ENCODE measurements at regions not wholly inside any gene's neighbourhood (a gene's known extent, or its start where the extent isn't known, plus 50 kb on each side); places are given as distances from the start of the nearest gene placed in this dataset.

- H3K9me3 Mint-ChIP-seq: peaks cover 5% of the 10 kb centered on the region
These were observed 104.5 kb upstream of the PDE4B start for GRCh38 chr1:65688215-65688566.

GRCh38 chr1:65688848-65689247 is 103.8 kb upstream of the PDE4B start:
- Mint-ChIP-seq H3K27me3 (ENCODE audit: low read depth) (no peaks in the 10 kb centered on the region), H3K27ac (ENCODE audit: unreplicated experiment) (no peak overlapping the region), H3K4me1 (no peaks in the 10 kb centered on the region), H3K9me3 (peaks cover 5% of the 10 kb centered on the region), H3K36me3 (ENCODE audit: low read depth) (no peaks in the 10 kb centered on the region), H3K4me3 (no peak overlapping the region)
- no peak for TF ChIP-seq CTCF (conservative IDR thresholded peaks at IDR 0.05)
- no peak for DNase-seq (ENCODE audit: low read depth, low spot score)

More at GRCh38 chr1:65688215-65688566, 104.5 kb upstream of the PDE4B start:
- Mint-ChIP-seq H3K36me3 (ENCODE audit: low read depth) (no peaks in the 10 kb centered on the region), H3K4me3 (no peak overlapping the region), H3K27ac (ENCODE audit: unreplicated experiment) (no peak overlapping the region), H3K27me3 (ENCODE audit: low read depth) (no peaks in the 10 kb centered on the region), H3K4me1 (no peaks in the 10 kb centered on the region)
- no peak for TF ChIP-seq CTCF (conservative IDR thresholded peaks at IDR 0.05)
- no peak for DNase-seq (ENCODE audit: low read depth, low spot score)

- H3K27ac Mint-ChIP-seq (ENCODE audit: unreplicated experiment): no peak overlapping the region
- H3K9me3 Mint-ChIP-seq: peaks cover under 1% of the 10 kb centered on the region
- no peaks in the 10 kb centered on the region for H3K36me3 Mint-ChIP-seq (ENCODE audit: low read depth)
- no peak overlapping the region for H3K4me3 Mint-ChIP-seq
- H3K27me3 Mint-ChIP-seq (ENCODE audit: low read depth): no peaks in the 10 kb centered on the region
- no peak for TF ChIP-seq CTCF (conservative IDR thresholded peaks at IDR 0.05)
- DNase-seq (ENCODE audit: low read depth, low spot score): no peak
- H3K4me1 Mint-ChIP-seq: no peaks in the 10 kb centered on the region
These were observed 101.4 kb upstream of the PDE4B start for GRCh38 chr1:65691152-65691900.

GRCh38 chr1:65691972-65692371 is 100.7 kb upstream of the PDE4B start:
- no peaks in the 10 kb centered on the region for H3K9me3 Mint-ChIP-seq
- TF ChIP-seq CTCF (conservative IDR thresholded peaks at IDR 0.05): no peak
- H3K27ac Mint-ChIP-seq (ENCODE audit: unreplicated experiment): no peak overlapping the region
- H3K4me3 Mint-ChIP-seq: no peak overlapping the region
- no peaks in the 10 kb centered on the region for H3K36me3 Mint-ChIP-seq (ENCODE audit: low read depth)
- H3K4me1 Mint-ChIP-seq: no peaks in the 10 kb centered on the region
- no peak for DNase-seq (ENCODE audit: low read depth, low spot score)
- no peaks in the 10 kb centered on the region for H3K27me3 Mint-ChIP-seq (ENCODE audit: low read depth)

- Mint-ChIP-seq H3K4me3 (no peak overlapping the region), H3K9me3 (no peaks in the 10 kb centered on the region), H3K27me3 (ENCODE audit: low read depth) (no peaks in the 10 kb centered on the region), H3K27ac (ENCODE audit: unreplicated experiment) (no peak overlapping the region), H3K36me3 (ENCODE audit: low read depth) (no peaks in the 10 kb centered on the region), H3K4me1 (no peaks in the 10 kb centered on the region)
- TF ChIP-seq CTCF (conservative IDR thresholded peaks at IDR 0.05): no peak
- no peak for DNase-seq (ENCODE audit: low read depth, low spot score)
These were observed 98.6 kb upstream of the PDE4B start for GRCh38 chr1:65694126-65694525.

Data from neural crest cell (in vitro differentiated cells).